NCI-H2171 (cell line): ENCODE measurements at regions not wholly inside any gene's neighbourhood (a gene's known extent, or its start where the extent isn't known, plus 50 kb on each side); places are given as distances from the start of the nearest gene placed in this dataset.

Experiments used
- DNase-seq: peaks from one replicate; lab custom pipeline; 2025; lab: John Stamatoyannopoulos, UW

DNA sequence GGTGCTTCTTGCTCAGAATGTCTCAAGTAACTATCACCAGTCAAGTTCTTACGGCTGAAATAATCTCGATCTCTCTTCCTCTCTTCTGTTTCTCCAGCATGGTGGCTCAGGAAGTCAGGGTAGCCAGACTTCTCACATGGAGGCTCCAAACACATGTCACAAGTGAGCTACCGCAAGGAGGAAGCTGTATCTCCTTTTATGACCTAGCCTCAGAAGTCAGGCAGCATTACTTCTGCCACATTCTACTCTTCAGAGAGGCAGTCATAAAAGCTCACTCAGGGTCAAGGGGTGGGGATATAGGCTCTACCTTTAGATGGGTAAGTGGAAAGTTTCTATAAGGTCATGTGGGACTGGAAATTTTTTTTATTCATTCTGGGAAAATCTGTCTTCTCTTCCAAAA, 86.6 kb upstream of the NEO1 start:
- DNase-seq: no peak

- DNase-seq: no peak
Observed at GRCh38 chr15:72964542-72964941, 87.7 kb upstream of the NEO1 start.

DNA sequence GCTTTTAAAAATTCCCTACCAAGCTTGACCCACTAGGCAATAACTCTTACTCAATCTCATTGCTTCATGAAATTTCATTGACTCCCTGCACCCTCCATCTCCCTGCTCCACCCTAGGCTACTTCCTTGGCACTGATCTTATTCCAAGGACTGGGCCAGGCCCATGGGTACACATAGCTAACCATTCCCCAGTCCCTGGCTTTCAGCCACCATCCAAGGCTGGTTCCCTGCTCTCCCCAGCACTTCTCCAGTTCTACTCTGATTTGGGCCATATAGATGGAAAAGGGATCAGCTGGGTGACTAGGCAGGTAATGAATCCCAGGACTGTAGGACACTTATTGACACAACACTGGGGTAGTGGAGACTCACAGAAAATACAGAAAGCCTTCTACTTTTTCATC, 88.1 kb upstream of the NEO1 start:
- no peak for DNase-seq

GRCh38 chr15:72962054-72962702, 90.1 kb upstream of the NEO1 start:
- DNase-seq: no peak

GRCh38 chr15:72961346-72961745, 90.9 kb upstream of the NEO1 start:
- DNase-seq: peak; percentile 87

- no peak for DNase-seq
Observed at GRCh38 chr15:72958634-72959033, 93.6 kb upstream of the NEO1 start.

DNA sequence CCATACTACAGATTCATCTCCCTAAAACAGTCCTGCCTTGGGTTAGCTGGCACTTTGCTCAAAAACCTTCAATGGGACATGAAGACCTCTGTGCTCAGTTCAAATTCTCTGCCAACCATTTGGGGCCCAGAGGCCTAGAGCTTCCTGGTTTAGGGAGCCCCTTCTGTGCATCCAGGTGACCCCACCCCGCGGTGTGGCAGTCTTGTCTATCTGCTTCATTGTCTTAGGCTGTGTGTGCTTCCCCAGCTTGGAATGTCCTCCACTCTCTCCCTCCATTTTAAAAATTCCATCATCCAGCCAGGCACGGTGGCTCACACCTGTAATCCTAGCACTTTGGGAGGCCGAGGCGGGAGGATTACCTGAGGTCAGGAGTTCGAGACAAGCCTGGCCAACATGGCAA, 99.0 kb upstream of the NEO1 start:
- no peak for DNase-seq

GRCh38 chr15:72952151-72952550, 100.1 kb upstream of the NEO1 start:
- DNase-seq: no peak

DNA sequence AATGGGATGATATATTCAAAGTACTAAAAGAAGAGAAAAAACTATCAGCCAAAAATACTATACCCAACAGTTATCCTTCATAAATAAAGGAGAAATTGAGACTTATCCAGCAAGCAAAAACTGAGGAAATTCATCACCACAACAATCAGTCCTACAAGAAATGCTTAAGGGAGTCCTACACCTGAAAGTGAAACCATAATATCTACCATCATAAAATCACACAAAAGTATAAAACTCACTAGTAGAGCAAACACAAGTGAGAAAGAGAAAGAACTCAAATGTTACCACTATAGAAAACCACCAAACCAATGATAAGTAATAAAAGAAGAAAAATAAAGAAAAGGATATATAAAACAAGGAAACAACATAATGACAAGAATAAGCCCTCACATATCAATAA, 103.6 kb upstream of the NEO1 start:
- DNase-seq: no peak

- no peak for DNase-seq
Observed at GRCh38 chr15:72947709-72948108, 104.6 kb upstream of the NEO1 start.

GRCh38 chr15:72944565-72944964, 107.7 kb upstream of the NEO1 start:
- DNase-seq: no peak

- DNase-seq: no peak
Observed at GRCh38 chr15:72940229-72940622, 112.0 kb upstream of the NEO1 start.

DNA sequence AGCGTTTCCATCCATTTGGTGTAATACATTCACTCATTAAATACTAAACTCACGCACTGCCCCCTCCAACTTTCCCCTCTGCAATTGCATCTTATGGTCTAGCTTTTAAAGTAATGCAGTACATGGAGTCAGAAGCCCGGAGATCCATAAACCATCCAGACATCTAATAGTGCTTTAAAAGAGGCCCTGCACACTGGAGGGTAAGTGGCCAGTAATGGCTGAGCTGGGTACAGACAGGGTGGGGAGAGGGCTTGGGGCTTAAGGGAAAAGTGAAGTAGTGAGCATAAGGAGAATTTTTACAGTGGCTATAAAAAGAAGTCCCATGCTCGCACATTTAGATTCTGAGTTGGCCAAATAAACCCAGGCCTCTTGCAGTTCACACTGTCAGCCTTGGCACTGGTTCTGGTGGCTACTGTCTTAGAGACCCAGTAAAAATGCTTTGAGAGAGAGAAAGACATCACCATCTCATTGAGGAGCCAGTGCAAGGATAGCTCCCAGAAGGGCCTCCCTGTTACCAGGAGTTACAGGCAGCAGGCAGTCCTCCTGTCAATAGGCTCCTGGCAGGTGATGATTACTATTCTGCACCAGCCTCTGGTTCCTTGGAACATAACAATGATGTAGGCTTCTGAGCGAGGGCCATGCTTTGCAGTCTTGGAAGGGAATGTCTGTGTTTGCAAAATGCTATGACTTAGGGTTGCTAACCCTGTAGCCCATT, 112.6 kb upstream of the NEO1 start:
- no peak for DNase-seq

- no peak for DNase-seq
Observed at GRCh38 chr15:72936691-72937679, 115.3 kb upstream of the NEO1 start.

DNA sequence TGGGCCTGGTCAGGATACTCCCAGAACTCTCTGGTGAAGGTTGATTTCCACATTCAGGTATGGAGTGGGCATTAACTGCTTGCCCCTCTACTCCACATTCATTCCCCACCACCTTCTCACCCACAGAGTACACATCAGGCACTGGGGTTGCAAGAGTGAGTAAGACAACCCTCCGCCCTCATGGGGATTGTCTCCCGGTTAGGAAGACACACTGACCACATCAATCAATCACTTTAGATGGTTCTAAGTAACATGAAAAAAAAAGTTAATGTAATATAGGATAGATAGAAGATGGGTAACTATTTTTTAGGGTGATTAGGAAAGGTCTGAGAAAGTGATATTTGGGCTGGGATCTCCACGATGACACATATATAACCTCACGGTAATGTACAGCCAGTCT, 116.0 kb upstream of the NEO1 start:
- no peak for DNase-seq

- DNase-seq: no peak
Observed at GRCh38 chr15:72935521-72935920, 116.7 kb upstream of the NEO1 start.

DNA sequence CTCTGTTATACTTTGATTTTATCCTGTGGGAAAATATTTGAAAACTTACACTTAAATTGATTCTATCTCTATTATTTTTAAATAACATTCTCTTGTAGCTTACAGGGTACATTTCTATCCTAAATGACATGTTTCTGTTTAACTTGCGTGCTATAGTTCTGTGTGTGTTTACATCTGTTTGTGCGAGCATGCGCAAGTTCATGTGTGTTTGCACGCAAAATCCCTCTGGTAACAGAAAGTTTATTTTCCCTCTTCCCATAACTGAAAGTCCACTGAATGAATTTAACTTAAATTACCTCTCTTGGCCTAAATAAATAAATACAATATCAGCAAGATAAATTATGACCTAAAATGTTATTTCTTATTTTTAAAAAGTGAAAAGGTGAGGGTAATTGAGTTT, 117.3 kb upstream of the NEO1 start:
- no peak for DNase-seq

- DNase-seq: no peak
Observed at GRCh38 chr15:72933976-72934375, 118.3 kb upstream of the NEO1 start.

DNA sequence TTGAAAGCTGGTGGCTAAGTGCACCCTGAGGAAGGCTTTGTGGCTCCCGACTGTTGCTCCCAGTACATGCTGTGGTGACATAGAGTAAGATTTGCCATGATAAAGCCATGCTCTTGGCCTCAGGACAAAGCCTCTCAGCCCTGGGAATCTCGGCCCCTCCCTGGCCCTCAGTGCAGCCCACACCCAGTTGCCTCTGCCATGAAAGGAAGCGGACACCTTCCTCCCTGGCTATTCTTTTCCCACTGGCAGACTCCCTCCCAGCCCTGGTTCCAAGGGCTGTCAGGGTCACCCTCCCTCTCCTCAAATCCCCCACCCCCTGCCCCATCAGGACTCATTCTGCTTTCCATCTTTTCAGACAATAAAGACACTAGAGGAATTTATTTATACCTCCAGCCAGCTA, 119.8 kb upstream of the NEO1 start:
- DNase-seq: no peak

GRCh38 chr15:72927451-72927850, 124.8 kb upstream of the NEO1 start:
- no peak for DNase-seq

DNA sequence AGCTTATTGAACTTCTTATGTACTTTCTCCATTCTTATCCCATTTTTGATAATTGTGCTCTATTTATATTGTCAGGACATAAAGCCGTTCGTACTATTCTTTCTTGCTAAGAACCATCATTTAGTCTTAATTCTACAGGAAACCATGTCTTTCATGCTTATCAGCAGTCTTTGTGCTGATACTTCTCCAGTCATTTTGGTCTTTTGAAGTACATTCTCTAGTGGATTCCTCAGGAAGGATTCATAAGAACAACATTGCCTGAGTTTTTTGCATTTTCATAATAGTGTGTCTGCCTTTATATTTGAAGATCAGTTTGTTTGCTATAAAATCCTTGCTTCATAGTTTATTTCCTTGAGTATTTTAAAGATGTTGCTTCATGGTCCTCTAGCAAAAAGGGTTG, 126.6 kb upstream of the NEO1 start:
- DNase-seq: no peak

DNA sequence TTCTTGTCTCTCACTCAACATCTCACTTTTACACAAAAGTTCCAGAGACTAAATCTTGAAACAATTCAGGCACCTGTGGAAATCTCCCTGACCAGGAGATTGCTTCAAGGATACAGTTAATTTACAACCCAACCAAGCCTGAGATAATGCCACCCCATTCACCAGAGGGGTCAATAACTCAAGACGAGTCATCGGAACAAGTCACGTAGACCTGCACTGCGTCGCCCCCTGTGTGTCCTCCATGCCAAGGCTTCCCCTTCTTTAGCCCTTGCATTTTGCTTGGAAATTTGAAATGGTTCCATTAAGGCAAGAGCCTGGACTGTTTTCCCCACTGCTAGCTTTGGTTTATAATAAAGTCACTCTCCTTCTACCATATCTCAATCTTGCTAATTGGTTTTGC, 129.0 kb upstream of the NEO1 start:
- DNase-seq: no peak

GRCh38 chr15:72920551-72920950, 131.7 kb upstream of the NEO1 start:
- no peak for DNase-seq
